Loucy (cell line): ENCODE measurements at regions not wholly inside any gene's neighbourhood (a gene's known extent, or its start where the extent isn't known, plus 50 kb on each side); places are given as distances from the start of the nearest gene placed in this dataset.
"Not testable (repeated sequence)": the region's sequence is repeated elsewhere in the genome, so short reads cannot be mapped to it uniquely, and the experiment has no call there.

Source experiments
- H2AFZ ChIP-seq: fragments of 200-600 bp; sonication (generic); 2 replicates; pipeline ENCODE4 v1.6.0; 2016; ENCODE audit warnings: antibody characterized with exemption, mild to moderate bottlenecking, low read length, moderate library complexity
- H3F3A ChIP-seq: fragments of 200-600 bp; 2 replicates; pipeline ENCODE4 v1.6.0; 2016; ENCODE audit warnings: antibody characterized with exemption, low read depth, mild to moderate bottlenecking
- H3K27me3 ChIP-seq: fragments of 200-600 bp; sonication (generic); 2 replicates; pipeline ENCODE4 v1.6.1; 2014; ENCODE audit warnings: low read length, mild to moderate bottlenecking; ENCODE audit not compliant: insufficient read depth, poor library complexity, severe bottlenecking
- H3K36me3 ChIP-seq: fragments of 200-600 bp; sonication (generic); 2 replicates; pipeline ENCODE4 v1.6.1; 2016; ENCODE audit warnings: low read length; ENCODE audit not compliant: insufficient read depth
- H3K4me1 ChIP-seq: fragments of 200-600 bp; sonication (generic); 2 replicates; pipeline ENCODE4 v1.5.1; 2014; ENCODE audit warnings: low read length, mild to moderate bottlenecking; ENCODE audit not compliant: insufficient read depth, poor library complexity, severe bottlenecking
- H3K4me2 ChIP-seq: fragments of 200-600 bp; sonication (generic); 2 replicates; pipeline ENCODE4 v1.6.0; 2014; ENCODE audit warnings: antibody characterized with exemption, low read length, low read depth, mild to moderate bottlenecking; ENCODE audit not compliant: poor library complexity, severe bottlenecking
- H3K4me3 ChIP-seq: fragments of 200-600 bp; sonication (generic); 2 replicates; pipeline ENCODE4 v1.5.1; 2014; ENCODE audit warnings: low read length, mild to moderate bottlenecking, mixed read lengths; ENCODE audit not compliant: poor library complexity, severe bottlenecking
- H3K79me2 ChIP-seq: fragments of 200-600 bp; sonication (generic); 2 replicates; pipeline ENCODE4 v1.6.1; 2014; ENCODE audit warnings: low read length; ENCODE audit not compliant: insufficient read depth
- H3K9ac ChIP-seq: fragments of 200-600 bp; sonication (generic); 2 replicates; pipeline ENCODE4 v1.6.0; 2014; ENCODE audit warnings: mild to moderate bottlenecking, low read depth, low read length, moderate library complexity; ENCODE audit not compliant: poor library complexity, severe bottlenecking
- H3K9me2 ChIP-seq: fragments of 200-600 bp; sonication (generic); replicated peaks from 2 replicates; pipeline ENCODE4 v1.6.1; 2016; ENCODE audit warnings: low read depth, low read length, mixed read lengths
- H3K9me3 ChIP-seq: fragments of 200-600 bp; sonication (generic); 2 replicates; pipeline ENCODE4 v1.6.1; 2014; ENCODE audit warnings: mild to moderate bottlenecking, antibody characterized with exemption, low read length, low read depth; ENCODE audit not compliant: insufficient read depth
- H4K20me1 ChIP-seq: fragments of 200-600 bp; sonication (generic); 2 replicates; pipeline ENCODE4 v1.6.0; 2014; ENCODE audit warnings: antibody characterized with exemption, low read length, mild to moderate bottlenecking; ENCODE audit not compliant: insufficient read depth, poor library complexity, severe bottlenecking
- EZH2phosphoT487 ChIP-seq: fragments of 200-600 bp; IDR thresholded peaks from 2 replicates; pipeline ENCODE4 v1.6.1; 2018; ENCODE audit warnings: antibody characterized with exemption, mild to moderate bottlenecking, moderate library complexity, borderline replicate concordance
- TF ChIP-seq, protein P1 (sequence below): fragments of 200-600 bp; sonication (generic); conservative IDR thresholded peaks from 2 replicates; pipeline ENCODE4 v1.5.1; 2014; ENCODE audit warnings: mild to moderate bottlenecking, antibody characterized with exemption, low read length

DNA sequence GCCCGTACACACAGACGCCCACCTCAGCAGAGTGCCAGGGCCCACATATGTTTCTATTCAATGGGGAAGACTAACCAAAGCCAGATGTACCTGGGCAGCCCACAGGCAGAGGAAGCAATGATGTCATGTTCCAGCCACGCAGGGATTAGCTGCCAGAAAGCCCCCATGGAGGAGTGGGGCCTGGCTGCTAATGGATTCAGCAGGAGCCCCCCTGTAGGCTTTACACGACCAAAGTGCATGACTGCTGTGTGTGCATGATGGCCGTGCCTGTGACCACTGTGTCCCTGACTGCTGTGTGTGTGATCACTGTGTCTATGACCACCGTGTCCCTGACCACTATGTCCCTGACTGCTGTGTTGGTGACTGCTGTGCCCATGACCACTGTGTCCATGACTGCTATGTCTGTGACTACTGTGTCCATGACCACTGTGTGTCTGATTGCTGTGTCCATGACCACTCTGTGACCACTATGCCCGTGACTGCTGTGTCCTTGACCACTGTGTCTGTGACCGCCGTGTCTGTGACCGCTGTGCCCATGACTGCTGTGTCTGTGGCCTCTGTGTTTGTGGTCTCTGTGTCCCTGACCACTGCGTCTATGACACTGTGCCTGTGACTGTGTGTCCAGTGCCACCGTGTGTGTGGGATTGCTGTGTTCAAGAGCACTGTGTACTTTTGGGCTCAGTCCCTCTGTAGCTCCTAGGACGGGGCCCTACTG lies 409.3 kb downstream of the RPS24 start:
- no peak overlapping the region for H3K4me3 ChIP-seq
- H3K9ac ChIP-seq: no peak overlapping the region
- H2AFZ ChIP-seq: no peak overlapping the region
- no peaks in the 10 kb centered on the region for H4K20me1 ChIP-seq
- H3K9me3 ChIP-seq: no peaks in the 10 kb centered on the region
- H3K79me2 ChIP-seq: no peaks in the 10 kb centered on the region
- no peaks in the 10 kb centered on the region for H3K36me3 ChIP-seq
- TF ChIP-seq EZH2phosphoT487: no peak
- TF ChIP-seq, protein P1, sequence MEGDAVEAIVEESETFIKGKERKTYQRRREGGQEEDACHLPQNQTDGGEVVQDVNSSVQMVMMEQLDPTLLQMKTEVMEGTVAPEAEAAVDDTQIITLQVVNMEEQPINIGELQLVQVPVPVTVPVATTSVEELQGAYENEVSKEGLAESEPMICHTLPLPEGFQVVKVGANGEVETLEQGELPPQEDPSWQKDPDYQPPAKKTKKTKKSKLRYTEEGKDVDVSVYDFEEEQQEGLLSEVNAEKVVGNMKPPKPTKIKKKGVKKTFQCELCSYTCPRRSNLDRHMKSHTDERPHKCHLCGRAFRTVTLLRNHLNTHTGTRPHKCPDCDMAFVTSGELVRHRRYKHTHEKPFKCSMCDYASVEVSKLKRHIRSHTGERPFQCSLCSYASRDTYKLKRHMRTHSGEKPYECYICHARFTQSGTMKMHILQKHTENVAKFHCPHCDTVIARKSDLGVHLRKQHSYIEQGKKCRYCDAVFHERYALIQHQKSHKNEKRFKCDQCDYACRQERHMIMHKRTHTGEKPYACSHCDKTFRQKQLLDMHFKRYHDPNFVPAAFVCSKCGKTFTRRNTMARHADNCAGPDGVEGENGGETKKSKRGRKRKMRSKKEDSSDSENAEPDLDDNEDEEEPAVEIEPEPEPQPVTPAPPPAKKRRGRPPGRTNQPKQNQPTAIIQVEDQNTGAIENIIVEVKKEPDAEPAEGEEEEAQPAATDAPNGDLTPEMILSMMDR: no peak
- H3K4me1 ChIP-seq: peaks cover 3% of the 10 kb centered on the region
- H3K4me2 ChIP-seq: no peak overlapping the region
- H3K27me3 ChIP-seq: no peaks in the 10 kb centered on the region
- H3K9me2 ChIP-seq: no peaks in the 10 kb centered on the region
- no peaks in the 10 kb centered on the region for H3F3A ChIP-seq

DNA sequence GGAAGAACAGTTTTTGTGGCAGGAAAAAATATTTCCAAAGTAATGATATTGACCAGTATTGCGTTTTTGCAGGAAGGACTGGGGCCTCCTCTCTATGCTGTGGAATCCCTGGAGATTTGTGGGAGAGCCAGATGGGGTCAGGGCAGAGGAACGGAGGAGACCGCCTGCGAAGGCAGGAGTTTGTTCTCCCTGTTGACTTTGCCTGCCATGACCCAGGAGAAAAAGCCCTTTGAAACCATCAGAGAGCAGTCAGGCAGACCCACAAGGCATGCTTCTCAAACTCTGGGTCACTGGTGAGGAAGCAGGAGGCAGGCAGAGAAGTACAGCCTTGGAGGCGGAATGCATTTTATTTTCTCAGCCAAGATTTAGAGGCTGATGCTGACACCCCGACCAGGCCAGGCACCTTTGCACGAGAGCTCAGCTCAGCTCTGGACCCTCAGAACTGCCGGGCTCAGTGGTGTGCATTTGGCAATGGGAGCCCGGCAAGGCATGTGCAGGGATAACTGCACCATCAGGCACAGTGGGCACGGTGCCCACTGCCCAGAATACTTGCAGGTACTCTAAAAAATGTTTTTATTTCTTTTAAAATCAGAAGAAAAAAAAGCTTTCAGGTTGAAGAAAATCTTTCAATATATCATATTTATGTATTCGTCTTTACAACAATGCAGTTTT lies 410.4 kb downstream of the RPS24 start:
- no peak overlapping the region for H3K9ac ChIP-seq
- H3K36me3 ChIP-seq: no peaks in the 10 kb centered on the region
- peaks cover 2% of the 10 kb centered on the region for H3K4me1 ChIP-seq
- no peaks in the 10 kb centered on the region for H4K20me1 ChIP-seq
- H2AFZ ChIP-seq: no peak overlapping the region
- no peaks in the 10 kb centered on the region for H3K27me3 ChIP-seq
- no peaks in the 10 kb centered on the region for H3K9me3 ChIP-seq
- no peaks in the 10 kb centered on the region for H3F3A ChIP-seq
- no peak overlapping the region for H3K4me2 ChIP-seq
- H3K9me2 ChIP-seq: no peaks in the 10 kb centered on the region
- H3K4me3 ChIP-seq: no peak overlapping the region
- H3K79me2 ChIP-seq: no peaks in the 10 kb centered on the region
- TF ChIP-seq, protein P1: no peak
- TF ChIP-seq EZH2phosphoT487: no peak

DNA sequence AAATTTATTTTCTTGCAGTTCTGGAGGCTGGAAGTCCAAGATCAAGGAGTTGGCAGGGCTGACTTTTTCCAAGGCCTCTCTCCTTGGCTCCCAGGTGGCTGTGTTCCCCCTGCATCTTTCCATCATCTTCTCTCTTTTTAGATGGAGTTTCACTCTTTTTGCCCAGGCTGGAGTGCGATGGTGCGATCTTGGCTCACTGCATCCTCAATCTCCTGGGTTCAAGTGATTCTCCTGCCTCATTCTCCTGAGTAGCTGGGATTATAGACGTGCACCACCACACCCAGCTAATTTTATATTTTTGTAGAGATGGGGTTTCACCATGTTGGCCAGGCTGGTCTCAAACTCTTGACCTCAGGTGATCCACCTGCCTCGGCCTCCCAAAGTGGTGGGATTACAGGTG lies 411.1 kb downstream of the RPS24 start:
- H3K9ac ChIP-seq, H3K4me1 ChIP-seq, H3K79me2 ChIP-seq, H3K4me3 ChIP-seq, H4K20me1 ChIP-seq, H3K36me3 ChIP-seq, H3K4me2 ChIP-seq, H2AFZ ChIP-seq, H3K9me3 ChIP-seq, H3F3A ChIP-seq, H3K27me3 ChIP-seq, H3K9me2 ChIP-seq: not testable (repeated sequence)

DNA sequence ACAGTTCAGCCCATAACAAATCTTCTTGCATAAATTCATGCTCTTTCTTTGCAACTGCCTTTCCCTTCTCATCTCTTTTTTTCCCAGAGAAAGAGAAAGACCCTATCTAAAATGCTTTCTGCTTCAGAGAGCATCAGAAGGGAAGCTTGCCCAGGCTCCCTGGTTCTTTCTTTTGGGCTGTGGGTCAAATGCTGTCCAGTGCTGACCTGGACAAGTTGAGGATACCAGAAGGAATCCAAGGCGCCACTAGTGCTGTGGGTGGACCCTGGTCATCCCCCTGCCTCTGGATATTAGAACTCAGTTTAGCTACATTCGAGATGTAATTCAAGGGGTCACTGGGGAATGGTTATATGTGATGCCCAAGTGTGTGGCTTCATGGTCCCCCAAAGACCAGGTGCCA lies 411.6 kb downstream of the RPS24 start:
- Histone ChIP-seq H3K9me2 (no peaks in the 10 kb centered on the region), H2AFZ (no peak overlapping the region), H3K27me3 (no peaks in the 10 kb centered on the region), H3K4me3 (no peak overlapping the region), H3F3A (no peaks in the 10 kb centered on the region), H3K36me3 (no peaks in the 10 kb centered on the region), H3K4me2 (no peak overlapping the region), H3K9ac (no peak overlapping the region), H4K20me1 (no peaks in the 10 kb centered on the region), H3K9me3 (no peaks in the 10 kb centered on the region), H3K79me2 (no peaks in the 10 kb centered on the region), H3K4me1 (peaks cover 6% of the 10 kb centered on the region)
- TF ChIP-seq EZH2phosphoT487: no peak
- TF ChIP-seq, protein P1: no peak
